Upper lobe of left lung (tissue), 4 donors: ENCODE measurements at regions not wholly inside any gene's neighbourhood (a gene's known extent, or its start where the extent isn't known, plus 50 kb on each side); places are given as distances from the start of the nearest gene placed in this dataset.
"Not testable (repeated sequence)": the region's sequence is repeated elsewhere in the genome, so short reads cannot be mapped to it uniquely, and the experiment has no call there.

Experiments used
- CTCF ChIP-seq, 6 experiments: fragments of 450-650 bp in 4 of 6; fragments of 200-600 bp in 2 of 6; sonication (generic) in 2 of 6; IDR thresholded peaks; one replicate each; pipeline ENCODE4 v1.5.1; 2016 to 2019; ENCODE audit warnings: antibody characterized with exemption in 6 of 6
- EP300 ChIP-seq, 4 donors: sonication (generic); formaldehyde crosslinking; IDR thresholded peaks; one replicate each; pipeline ENCODE4 v1.5.1; 2017; ENCODE audit warnings: antibody characterized with exemption in 4 of 4, control low read depth in 2 of 4
- POLR2A ChIP-seq, 4 donors: fragments of 450-650 bp; IDR thresholded peaks; one replicate each; pipeline ENCODE4 v1.5.1; 2016 to 2017; ENCODE audit warnings: antibody characterized with exemption in 4 of 4, mild to moderate bottlenecking in 2 of 4
- POLR2AphosphoS5 ChIP-seq, 2 donors: sonication (generic); formaldehyde crosslinking; IDR thresholded peaks; one replicate each; pipeline ENCODE4 v1.5.1; 2017; ENCODE audit warnings: antibody characterized with exemption in 2 of 2

- TF ChIP-seq POLR2A, POLR2AphosphoS5, CTCF, EP300 (IDR thresholded peaks at IDR 0.05): not testable (repeated sequence)
Observed at GRCh38 chr2:87526258-87526657, 221.6 kb upstream of the PLGLB2 start.
